AG04450 (cell line): ENCODE measurements at regions not wholly inside any gene's neighbourhood (a gene's known extent, or its start where the extent isn't known, plus 50 kb on each side); places are given as distances from the start of the nearest gene placed in this dataset.

Source experiments
- CTCF ChIA-PET: fragments of 300-600, 350-600 bp; formaldehyde crosslinking; extraction: SDS; loops from one replicate; lab custom pipeline; 2022; ENCODE audit warnings: antibody characterized with exemption, inconsistent platforms; lab: Charles Lee
- POLR2A ChIA-PET: fragments of 350-600 bp; formaldehyde crosslinking; extraction: SDS; loops from one replicate; lab custom pipeline; 2021; ENCODE audit warnings: antibody characterized with exemption, inconsistent platforms; lab: Yijun Ruan, JAX
- DNase-seq: peaks from one replicate; pipeline ENCODE4 v3.0.0-alpha.2; 2011; ENCODE audit warnings: low read depth, low spot score
- H3K27ac ChIP-seq: one replicate; pipeline ENCODE4 v1.5.1; 2012; ENCODE audit warnings: low read depth, low read length, control low read depth
- H3K27me3 ChIP-seq: one replicate; pipeline ENCODE4 v1.6.0; 2012; ENCODE audit warnings: low read length; ENCODE audit not compliant: control insufficient read depth, insufficient read depth
- H3K4me3 ChIP-seq: 2 replicates; pipeline ENCODE4 v1.5.1; 2011; ENCODE audit warnings: mild to moderate bottlenecking, low read depth, low read length, control low read depth
- H3K9me3 ChIP-seq: 2 replicates; pipeline ENCODE4 v1.5.1; 2012; ENCODE audit warnings: low read length; ENCODE audit not compliant: control insufficient read depth, insufficient read depth
- CTCF ChIP-seq: IDR thresholded peaks from 2 replicates; pipeline ENCODE4 v1.5.1; 2011; ENCODE audit warnings: low read depth, low read length, control low read depth, inconsistent platforms

GRCh38 chr5:54829676-54830535, 155.5 kb downstream of the ESM1 start:
- no peak for TF ChIP-seq CTCF
- no peak for DNase-seq
- Histone ChIP-seq H3K9me3 (no peaks in the 10 kb centered on the region), H3K27ac (no peak overlapping the region), H3K27me3 (no peaks in the 10 kb centered on the region), H3K4me3 (no peak overlapping the region)
- CTCF ChIA-PET = interaction anchor here (2.2 kb wide), 1 partner anchor 15 kb away, joined by 5 read pairs; no protein-coding TSS in a partner anchor
- POLR2A ChIA-PET = no interaction called here

GRCh38 chr5:54829102-54829501, 156.3 kb downstream of the ESM1 start:
- DNase-seq = no peak
- no peak overlapping the region for H3K27ac ChIP-seq
- no peaks in the 10 kb centered on the region for H3K9me3 ChIP-seq
- no peak overlapping the region for H3K4me3 ChIP-seq
- no peak for TF ChIP-seq CTCF
- H3K27me3 ChIP-seq = no peaks in the 10 kb centered on the region
- ChIA-PET POLR2A (no interaction called here), CTCF (interaction anchor here (0.8 to 2.2 kb wide), 2 partner anchors 16 to 38 kb away, joined by 4 to 5 read pairs; no protein-coding TSS in a partner anchor)

GRCh38 chr5:54828151-54828550, 157.2 kb downstream of the ESM1 start:
- H3K4me3 ChIP-seq = no peak overlapping the region
- no peak for DNase-seq
- ChIA-PET POLR2A (no interaction called here), CTCF (interaction anchor here (0.8 to 2.2 kb wide), 2 partner anchors 17 to 39 kb away, joined by 4 to 5 read pairs; no protein-coding TSS in a partner anchor)
- H3K9me3 ChIP-seq = no peaks in the 10 kb centered on the region
- no peaks in the 10 kb centered on the region for H3K27me3 ChIP-seq
- no peak overlapping the region for H3K27ac ChIP-seq
- no peak for TF ChIP-seq CTCF

- DNase-seq = no peak
- ChIA-PET POLR2A (no interaction called here), CTCF (interaction anchor here (0.8 kb wide), 1 partner anchor 305 kb away, joined by 3 read pairs; no protein-coding TSS in a partner anchor)
- no peak for TF ChIP-seq CTCF
- no peak overlapping the region for H3K4me3 ChIP-seq
- H3K27ac ChIP-seq = no peak overlapping the region
- no peaks in the 10 kb centered on the region for H3K27me3 ChIP-seq
- H3K9me3 ChIP-seq = no peaks in the 10 kb centered on the region
Measured at GRCh38 chr5:54825005-54825404, 160.4 kb downstream of the ESM1 start.

GRCh38 chr5:54823006-54823405, 162.4 kb downstream of the ESM1 start:
- no peak for DNase-seq
- no peak overlapping the region for H3K4me3 ChIP-seq
- TF ChIP-seq CTCF = no peak
- POLR2A ChIA-PET = no interaction called here
- no peak overlapping the region for H3K27ac ChIP-seq
- CTCF ChIA-PET = no interaction called here
- H3K27me3 ChIP-seq = no peaks in the 10 kb centered on the region
- no peaks in the 10 kb centered on the region for H3K9me3 ChIP-seq
